H1 (cell line): ENCODE measurements at regions not wholly inside any gene's neighbourhood (a gene's known extent, or its start where the extent isn't known, plus 50 kb on each side); places are given as distances from the start of the nearest gene placed in this dataset.

ENCODE experiments used
- EZH2 ChIP-seq: fragments of 200-600 bp; sonication (generic); IDR thresholded peaks from 2 replicates; pipeline ENCODE4 v1.7.1; 2012; ENCODE audit warnings: low read depth, mild to moderate bottlenecking, moderate library complexity, low read length, inconsistent platforms; ENCODE audit not compliant: severe bottlenecking
- MAFK ChIP-seq: IDR thresholded peaks from 2 replicates; pipeline ENCODE4 v1.6.1; 2012; ENCODE audit warnings: low read depth, mild to moderate bottlenecking, improper control_type of control experiment, low read length
- POLR2A ChIP-seq, 2 experiments: IDR thresholded peaks; 1 replicate in 1 of 2; 2 replicates in 1 of 2; pipeline ENCODE4 v1.6.1; 2011; ENCODE audit warnings: low read depth in 2 of 2, low read length in 2 of 2, mild to moderate bottlenecking in 2 of 2; ENCODE audit errors: control extremely low read depth in 1 of 2
- SUZ12 ChIP-seq: fragments of 200-600 bp; sonication (generic); IDR thresholded peaks from 2 replicates; pipeline ENCODE4 v1.6.1; 2012; ENCODE audit warnings: mild to moderate bottlenecking, inconsistent platforms, low read length, moderate library complexity, mixed read lengths
- TF ChIP-seq, protein P1 (sequence below), 3 experiments: IDR thresholded peaks; 1 replicate in 2 of 3; 2 replicates in 1 of 3; pipeline versions ENCODE4 v1.5.1 to v1.6.1; 2011; ENCODE audit warnings: low read length in 3 of 3, mild to moderate bottlenecking in 3 of 3, inconsistent platforms in 2 of 3, low read depth in 1 of 3, moderate library complexity in 1 of 3; ENCODE audit not compliant: insufficient read depth in 1 of 3; ENCODE audit errors: control extremely low read depth in 1 of 3

DNA sequence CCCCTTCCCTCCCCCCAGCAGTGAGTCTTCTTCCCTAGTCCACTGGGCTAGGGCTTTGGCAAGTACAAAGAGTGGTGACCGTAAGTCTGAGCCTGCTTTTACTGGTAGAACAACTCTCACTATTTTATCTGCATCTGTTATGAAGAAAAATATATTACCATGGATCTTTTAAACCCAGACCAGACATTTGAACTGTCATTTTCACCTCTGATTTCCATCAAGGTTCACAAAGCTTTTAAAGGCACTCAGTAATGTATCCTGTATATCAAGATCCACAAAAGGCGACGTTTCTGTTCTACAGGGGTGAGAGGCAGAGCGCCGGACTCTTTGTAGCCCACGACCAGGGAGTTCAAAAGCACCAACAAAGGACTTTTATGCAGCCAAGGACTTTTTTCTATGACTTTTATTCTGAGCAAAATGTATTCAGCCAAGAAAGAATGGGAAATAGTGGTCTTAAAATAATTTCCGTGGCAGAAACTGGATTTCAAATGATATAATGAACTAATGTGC lies 388.3 kb downstream of the ANXA1 start:
- TF ChIP-seq, protein P1, sequence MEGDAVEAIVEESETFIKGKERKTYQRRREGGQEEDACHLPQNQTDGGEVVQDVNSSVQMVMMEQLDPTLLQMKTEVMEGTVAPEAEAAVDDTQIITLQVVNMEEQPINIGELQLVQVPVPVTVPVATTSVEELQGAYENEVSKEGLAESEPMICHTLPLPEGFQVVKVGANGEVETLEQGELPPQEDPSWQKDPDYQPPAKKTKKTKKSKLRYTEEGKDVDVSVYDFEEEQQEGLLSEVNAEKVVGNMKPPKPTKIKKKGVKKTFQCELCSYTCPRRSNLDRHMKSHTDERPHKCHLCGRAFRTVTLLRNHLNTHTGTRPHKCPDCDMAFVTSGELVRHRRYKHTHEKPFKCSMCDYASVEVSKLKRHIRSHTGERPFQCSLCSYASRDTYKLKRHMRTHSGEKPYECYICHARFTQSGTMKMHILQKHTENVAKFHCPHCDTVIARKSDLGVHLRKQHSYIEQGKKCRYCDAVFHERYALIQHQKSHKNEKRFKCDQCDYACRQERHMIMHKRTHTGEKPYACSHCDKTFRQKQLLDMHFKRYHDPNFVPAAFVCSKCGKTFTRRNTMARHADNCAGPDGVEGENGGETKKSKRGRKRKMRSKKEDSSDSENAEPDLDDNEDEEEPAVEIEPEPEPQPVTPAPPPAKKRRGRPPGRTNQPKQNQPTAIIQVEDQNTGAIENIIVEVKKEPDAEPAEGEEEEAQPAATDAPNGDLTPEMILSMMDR (IDR thresholded peaks at IDR 0.05; ENCODE audit: control extremely low read depth in 1 of 3, insufficient read depth in 1 of 3, low read depth in 1 of 3, low read length in 3 of 3), result no peak
- TF ChIP-seq SUZ12 (no peak), MAFK (no peak), EZH2 (no peak), POLR2A (IDR thresholded peaks at IDR 0.05; ENCODE audit: control extremely low read depth in 1 of 2, low read depth in 2 of 2, low read length in 2 of 2) (no peak)
